22Rv1 (cell line): ENCODE measurements at regions not wholly inside any gene's neighbourhood (a gene's known extent, or its start where the extent isn't known, plus 50 kb on each side); places are given as distances from the start of the nearest gene placed in this dataset.

ENCODE experiments used
- ZFX ChIP-seq: fragments of 450-650 bp; IDR thresholded peaks from 2 replicates; pipeline ENCODE4 v1.6.1; 2017; ENCODE audit warnings: antibody characterized with exemption, borderline replicate concordance
- TF ChIP-seq, protein P1 (sequence below): fragments of 450-650 bp; IDR thresholded peaks from 2 replicates; pipeline ENCODE4 v1.5.1; 2017; ENCODE audit warnings: mild to moderate bottlenecking

DNA sequence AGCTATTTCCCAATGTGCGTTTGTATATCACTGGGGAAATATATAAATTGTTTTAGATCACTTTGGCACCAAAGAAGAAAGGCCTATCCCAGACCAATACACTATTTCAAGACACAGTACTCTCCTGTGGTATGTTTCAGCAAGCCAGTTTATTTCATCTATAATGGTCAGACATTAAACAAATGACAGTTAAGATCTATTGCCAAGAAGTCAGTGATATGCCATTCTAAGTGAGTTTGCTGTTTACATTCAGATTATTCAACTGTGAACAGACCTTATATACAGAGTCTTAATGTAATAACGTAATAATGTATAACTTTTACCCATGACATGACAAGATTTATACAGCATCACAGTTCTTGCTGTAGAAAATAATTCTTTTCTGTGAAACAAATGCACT is 352.7 kb downstream of the CDH7 start:
- TF ChIP-seq, protein P1, sequence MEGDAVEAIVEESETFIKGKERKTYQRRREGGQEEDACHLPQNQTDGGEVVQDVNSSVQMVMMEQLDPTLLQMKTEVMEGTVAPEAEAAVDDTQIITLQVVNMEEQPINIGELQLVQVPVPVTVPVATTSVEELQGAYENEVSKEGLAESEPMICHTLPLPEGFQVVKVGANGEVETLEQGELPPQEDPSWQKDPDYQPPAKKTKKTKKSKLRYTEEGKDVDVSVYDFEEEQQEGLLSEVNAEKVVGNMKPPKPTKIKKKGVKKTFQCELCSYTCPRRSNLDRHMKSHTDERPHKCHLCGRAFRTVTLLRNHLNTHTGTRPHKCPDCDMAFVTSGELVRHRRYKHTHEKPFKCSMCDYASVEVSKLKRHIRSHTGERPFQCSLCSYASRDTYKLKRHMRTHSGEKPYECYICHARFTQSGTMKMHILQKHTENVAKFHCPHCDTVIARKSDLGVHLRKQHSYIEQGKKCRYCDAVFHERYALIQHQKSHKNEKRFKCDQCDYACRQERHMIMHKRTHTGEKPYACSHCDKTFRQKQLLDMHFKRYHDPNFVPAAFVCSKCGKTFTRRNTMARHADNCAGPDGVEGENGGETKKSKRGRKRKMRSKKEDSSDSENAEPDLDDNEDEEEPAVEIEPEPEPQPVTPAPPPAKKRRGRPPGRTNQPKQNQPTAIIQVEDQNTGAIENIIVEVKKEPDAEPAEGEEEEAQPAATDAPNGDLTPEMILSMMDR, result no peak
- TF ChIP-seq ZFX, result no peak
